Thyroid gland (tissue), 4 donors: ENCODE measurements at regions not wholly inside any gene's neighbourhood (a gene's known extent, or its start where the extent isn't known, plus 50 kb on each side); places are given as distances from the start of the nearest gene placed in this dataset.

Experiments
- CTCF ChIP-seq, 6 experiments: fragments of 200-600 bp in 3 of 6; fragments of 450-650 bp in 3 of 6; sonication (generic) in 3 of 6; IDR thresholded peaks; one replicate each; pipeline ENCODE4 v1.5.1; 2016 to 2019; ENCODE audit warnings: antibody characterized with exemption in 6 of 6, mild to moderate bottlenecking in 2 of 6, inconsistent platforms in 1 of 6, moderate library complexity in 1 of 6
- POLR2A ChIP-seq, 2 donors: fragments of 450-650 bp; IDR thresholded peaks; one replicate each; pipeline ENCODE4 v1.6.1; 2017; ENCODE audit warnings: antibody characterized with exemption in 2 of 2, mild to moderate bottlenecking in 2 of 2, moderate library complexity in 1 of 2

- TF ChIP-seq CTCF (IDR thresholded peaks at IDR 0.05) (no peak), POLR2A (IDR thresholded peaks at IDR 0.05) (no peak)
Measured at GRCh38 chr3:75049533-75049932, 435.1 kb upstream of the CNTN3 start.
